HCEC 1CT (cell line): ENCODE measurements at regions not wholly inside any gene's neighbourhood (a gene's known extent, or its start where the extent isn't known, plus 50 kb on each side); places are given as distances from the start of the nearest gene placed in this dataset.
"Not testable (repeated sequence)": the region's sequence is repeated elsewhere in the genome, so short reads cannot be mapped to it uniquely, and the experiment has no call there.

Experiments used
- DNase-seq: peaks from one replicate; pipeline ENCODE4 v3.0.0-alpha.2; 2017

GRCh38 chr3:193805448-193805847 lies 212.4 kb downstream of the OPA1 start:
- DNase-seq = no peak

GRCh38 chr3:193808317-193808716 lies 215.3 kb downstream of the OPA1 start:
- DNase-seq = no peak

- DNase-seq = no peak
These were observed 216.1 kb downstream of the OPA1 start for GRCh38 chr3:193809106-193809505.

- no peak for DNase-seq
These were observed 219.2 kb downstream of the OPA1 start for GRCh38 chr3:193812078-193812725.

GRCh38 chr3:193812791-193813500 lies 219.9 kb downstream of the OPA1 start:
- no peak for DNase-seq

- no peak for DNase-seq
These were observed 220.5 kb downstream of the OPA1 start for GRCh38 chr3:193813501-193813830.

- no peak for DNase-seq
These were observed 221.3 kb downstream of the OPA1 start for GRCh38 chr3:193814166-193814892.

GRCh38 chr3:193815246-193816027 lies 222.4 kb downstream of the OPA1 start:
- DNase-seq = no peak

GRCh38 chr3:193816028-193816395 lies 223.0 kb downstream of the OPA1 start:
- no peak for DNase-seq

- no peak for DNase-seq
These were observed 223.8 kb downstream of the OPA1 start for GRCh38 chr3:193816656-193817311.

GRCh38 chr3:193819117-193820010 lies 226.4 kb downstream of the OPA1 start:
- DNase-seq = no peak

- DNase-seq = no peak
These were observed 228.2 kb downstream of the OPA1 start for GRCh38 chr3:193821151-193821668.

- no peak for DNase-seq
These were observed 229.6 kb downstream of the OPA1 start for GRCh38 chr3:193822492-193823212.

GRCh38 chr3:193823213-193823605 lies 230.2 kb downstream of the OPA1 start:
- DNase-seq = not testable (repeated sequence)

- no peak for DNase-seq
These were observed 231.4 kb downstream of the OPA1 start for GRCh38 chr3:193824365-193824764.

GRCh38 chr3:193825617-193826016 lies 232.6 kb downstream of the OPA1 start:
- no peak for DNase-seq

- no peak for DNase-seq
These were observed 233.3 kb downstream of the OPA1 start for GRCh38 chr3:193826159-193826795.

GRCh38 chr3:193827040-193827669 lies 234.1 kb downstream of the OPA1 start:
- DNase-seq = no peak

- no peak for DNase-seq
These were observed 234.9 kb downstream of the OPA1 start for GRCh38 chr3:193827871-193828270.

GRCh38 chr3:193828477-193828876 lies 235.5 kb downstream of the OPA1 start:
- no peak for DNase-seq
